MCF 10A (cell line): ENCODE measurements at regions not wholly inside any gene's neighbourhood (a gene's known extent, or its start where the extent isn't known, plus 50 kb on each side); places are given as distances from the start of the nearest gene placed in this dataset.

Experiments used
- BruUV-seq: library from RNA; stranded (reverse); fragments of 400-500 nt; replicated peaks from 2 replicates; lab custom pipeline; 2021; lab: Mats Ljungman, UMichigan
- CTCF ChIA-PET: fragments of 300-600 bp; sonication (Branson Sonifier 250); formaldehyde crosslinking; extraction: SDS; loops from one replicate; lab custom pipeline; 2021; ENCODE audit warnings: antibody characterized with exemption, inconsistent platforms; lab: Yijun Ruan, JAX
- POLR2A ChIA-PET: fragments of 300-600, 350-650 bp; sonication (Branson Sonifier 250); formaldehyde crosslinking; extraction: SDS; loops from one replicate; lab custom pipeline; 2020; ENCODE audit warnings: antibody characterized with exemption, inconsistent platforms; lab: Yijun Ruan, JAX
- DNase-seq: peaks from one replicate; pipeline ENCODE4 v3.0.0-alpha.2; 2018; ENCODE audit not compliant: unreplicated experiment
- H3K27ac Mint-ChIP-seq: one replicate; pipeline ENCODE4 v1.8.0; 2022; ENCODE audit warnings: mild to moderate bottlenecking, low read depth, mixed read lengths; ENCODE audit not compliant: unreplicated experiment
- H3K27me3 Mint-ChIP-seq: one replicate; pipeline ENCODE4 v1.8.0; 2022; ENCODE audit warnings: mixed read lengths; ENCODE audit not compliant: insufficient read depth, unreplicated experiment
- H3K36me3 Mint-ChIP-seq: one replicate; pipeline ENCODE4 v1.8.0; 2022; ENCODE audit warnings: mild to moderate bottlenecking, moderate library complexity, mixed read lengths; ENCODE audit not compliant: insufficient read depth, unreplicated experiment
- H3K4me1 Mint-ChIP-seq: one replicate; pipeline ENCODE4 v1.8.0; 2022; ENCODE audit warnings: mixed read lengths; ENCODE audit not compliant: insufficient read depth, unreplicated experiment
- H3K4me3 Mint-ChIP-seq: one replicate; pipeline ENCODE4 v1.8.0; 2022; ENCODE audit warnings: mild to moderate bottlenecking, moderate library complexity, mixed read lengths; ENCODE audit not compliant: unreplicated experiment
- H3K9me3 Mint-ChIP-seq: one replicate; pipeline ENCODE4 v1.8.0; 2022; ENCODE audit warnings: mixed read lengths; ENCODE audit not compliant: unreplicated experiment
- intact Hi-C: fragments of 100-400 bp; cut with micrococcal nuclease; formaldehyde crosslinking; loops from 2 replicates; pipeline ENCODE4 v1.14.1; 2022
- TF ChIP-seq, protein P1 (sequence below): fragments of 200-600 bp; IDR thresholded peaks from one replicate; pipeline ENCODE4 v1.8.0; 2022; ENCODE audit warnings: antibody characterized with exemption, mild to moderate bottlenecking; ENCODE audit not compliant: unreplicated experiment

DNA sequence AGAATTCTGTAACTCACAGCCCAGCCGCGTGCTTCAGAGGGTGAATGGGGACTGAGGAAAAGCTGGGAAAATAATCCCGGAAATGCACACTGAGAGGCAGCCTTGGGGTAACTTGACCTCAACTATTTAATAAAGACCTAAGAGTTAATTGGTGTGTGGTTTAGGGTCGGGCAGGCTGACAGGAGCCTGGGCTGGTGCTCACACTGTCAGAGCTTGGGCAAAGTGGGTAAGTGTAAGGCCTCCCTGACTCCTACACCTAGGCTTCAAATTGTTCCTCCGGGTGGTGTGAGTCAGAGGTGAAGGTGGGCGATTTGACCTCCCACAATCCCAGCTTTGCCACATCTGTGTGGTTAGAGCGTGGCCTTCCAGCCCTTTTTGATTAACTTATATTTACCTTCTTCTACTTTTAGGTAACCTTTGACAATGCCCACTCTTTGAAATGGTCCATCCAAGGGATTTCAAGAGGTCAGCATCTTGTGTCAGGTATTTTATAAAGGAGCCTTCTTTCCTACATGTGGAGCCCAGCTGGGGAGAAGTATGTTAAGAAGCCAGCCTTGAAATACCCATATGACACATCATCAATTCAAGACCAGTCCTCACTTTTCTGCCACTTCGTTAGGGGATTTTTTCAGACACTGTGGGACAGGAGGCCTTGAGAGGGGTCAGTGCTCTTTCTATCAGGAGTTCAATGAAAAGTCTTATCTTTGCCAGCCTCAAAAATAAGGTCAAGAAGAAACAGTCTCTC, 114.2 kb downstream of the NUFIP1 start:
- no peaks in the 10 kb centered on the region for H3K36me3 Mint-ChIP-seq
- ChIA-PET CTCF (no interaction called here), POLR2A (no interaction called here)
- H3K27me3 Mint-ChIP-seq: no peaks in the 10 kb centered on the region
- intact Hi-C loops: no loop called here
- no peak for DNase-seq
- H3K27ac Mint-ChIP-seq: no peak overlapping the region
- TF ChIP-seq, protein P1, sequence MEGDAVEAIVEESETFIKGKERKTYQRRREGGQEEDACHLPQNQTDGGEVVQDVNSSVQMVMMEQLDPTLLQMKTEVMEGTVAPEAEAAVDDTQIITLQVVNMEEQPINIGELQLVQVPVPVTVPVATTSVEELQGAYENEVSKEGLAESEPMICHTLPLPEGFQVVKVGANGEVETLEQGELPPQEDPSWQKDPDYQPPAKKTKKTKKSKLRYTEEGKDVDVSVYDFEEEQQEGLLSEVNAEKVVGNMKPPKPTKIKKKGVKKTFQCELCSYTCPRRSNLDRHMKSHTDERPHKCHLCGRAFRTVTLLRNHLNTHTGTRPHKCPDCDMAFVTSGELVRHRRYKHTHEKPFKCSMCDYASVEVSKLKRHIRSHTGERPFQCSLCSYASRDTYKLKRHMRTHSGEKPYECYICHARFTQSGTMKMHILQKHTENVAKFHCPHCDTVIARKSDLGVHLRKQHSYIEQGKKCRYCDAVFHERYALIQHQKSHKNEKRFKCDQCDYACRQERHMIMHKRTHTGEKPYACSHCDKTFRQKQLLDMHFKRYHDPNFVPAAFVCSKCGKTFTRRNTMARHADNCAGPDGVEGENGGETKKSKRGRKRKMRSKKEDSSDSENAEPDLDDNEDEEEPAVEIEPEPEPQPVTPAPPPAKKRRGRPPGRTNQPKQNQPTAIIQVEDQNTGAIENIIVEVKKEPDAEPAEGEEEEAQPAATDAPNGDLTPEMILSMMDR: no peak
- H3K4me1 Mint-ChIP-seq: peaks cover 13% of the 10 kb centered on the region
- no peaks in the 10 kb centered on the region for H3K9me3 Mint-ChIP-seq
- no peak overlapping the region for H3K4me3 Mint-ChIP-seq
- no TSS peak for BruUV-seq

DNA sequence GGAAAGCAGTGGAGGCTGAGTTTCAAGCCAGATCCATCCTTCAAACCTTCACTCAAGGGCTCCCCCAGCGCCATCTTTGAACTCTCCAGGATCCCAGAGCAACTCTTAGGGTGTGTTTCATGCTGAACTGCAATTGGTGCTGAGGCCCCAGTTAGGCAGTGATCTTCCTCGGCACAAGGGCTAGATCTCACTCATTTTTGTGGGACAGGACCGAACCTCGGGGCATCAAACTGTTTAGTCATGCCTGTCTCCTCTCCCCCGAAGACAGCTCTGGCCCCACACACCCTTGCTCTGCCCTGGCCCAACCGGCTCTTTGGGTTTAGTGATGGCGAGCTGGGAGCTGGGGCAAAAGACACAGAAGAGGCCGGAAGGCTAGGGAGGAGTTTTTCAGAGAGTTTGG, 115.1 kb downstream of the NUFIP1 start:
- Mint-ChIP-seq H3K27me3 (no peaks in the 10 kb centered on the region), H3K27ac (no peak overlapping the region), H3K4me3 (no peak overlapping the region), H3K4me1 (peaks cover 14% of the 10 kb centered on the region), H3K9me3 (no peaks in the 10 kb centered on the region), H3K36me3 (no peaks in the 10 kb centered on the region)
- no peak for DNase-seq
- TF ChIP-seq, protein P1: no peak
- intact Hi-C loops: no loop called here
- CTCF ChIA-PET: no interaction called here
- POLR2A ChIA-PET: no interaction called here
- no TSS peak for BruUV-seq

DNA sequence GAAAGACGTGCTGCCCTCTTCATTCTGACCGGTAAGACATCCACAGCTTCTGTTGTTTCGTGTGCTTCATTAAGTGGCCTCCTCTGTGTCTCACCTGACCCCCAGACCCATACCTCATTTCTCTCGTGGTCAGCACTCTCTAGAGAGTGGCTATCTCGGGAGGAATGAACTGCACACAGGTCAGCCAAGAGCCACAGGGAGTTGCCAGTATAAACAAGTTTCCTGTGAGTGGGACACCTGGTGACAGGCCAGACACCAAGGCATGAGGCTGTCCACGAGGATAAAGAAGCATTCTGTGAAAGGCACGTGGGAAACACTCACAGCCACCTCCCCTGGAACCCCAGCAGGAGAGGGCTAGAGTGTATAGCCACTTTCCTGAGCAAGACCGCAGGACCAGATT, 115.8 kb downstream of the NUFIP1 start:
- no peak for DNase-seq
- Mint-ChIP-seq H3K27me3 (no peaks in the 10 kb centered on the region), H3K4me1 (peaks cover 19% of the 10 kb centered on the region), H3K4me3 (no peak overlapping the region), H3K9me3 (no peaks in the 10 kb centered on the region), H3K27ac (no peak overlapping the region), H3K36me3 (no peaks in the 10 kb centered on the region)
- no TSS peak for BruUV-seq
- ChIA-PET CTCF (no interaction called here), POLR2A (interaction anchor here (0.7 to 2.0 kb wide), 2 partner anchors 14 to 1059 kb away, joined by 3 to 5 read pairs; no protein-coding TSS in a partner anchor)
- intact Hi-C loops: no loop called here
- TF ChIP-seq, protein P1: no peak

DNA sequence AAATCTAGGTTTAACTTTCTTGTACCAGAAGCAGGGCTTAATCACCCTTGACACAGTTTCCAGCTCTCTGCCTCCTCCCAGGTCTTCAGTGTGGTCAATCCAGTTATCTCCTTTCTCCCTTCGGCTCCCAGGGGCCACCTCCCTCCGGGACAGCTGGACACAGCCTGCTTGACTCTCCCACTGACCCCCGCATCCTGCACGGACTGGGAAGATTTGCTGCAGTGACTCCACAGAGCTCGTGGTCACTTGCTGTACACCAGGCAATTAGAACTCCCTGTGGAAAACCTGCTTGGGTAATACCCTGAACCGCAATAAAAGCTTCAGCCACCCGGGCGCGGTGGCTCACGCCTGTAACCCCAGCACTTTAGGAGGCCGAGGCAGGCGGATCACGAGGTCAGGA, 116.5 kb downstream of the NUFIP1 start:
- H3K4me3 Mint-ChIP-seq: no peak overlapping the region
- no peak overlapping the region for H3K27ac Mint-ChIP-seq
- peaks cover 19% of the 10 kb centered on the region for H3K4me1 Mint-ChIP-seq
- DNase-seq: no peak
- CTCF ChIA-PET: no interaction called here
- no TSS peak for BruUV-seq
- POLR2A ChIA-PET: interaction anchor here (2.0 kb wide), 1 partner anchor 15 kb away, joined by 5 read pairs; no protein-coding TSS in a partner anchor
- intact Hi-C loops: no loop called here
- TF ChIP-seq, protein P1: no peak
- H3K27me3 Mint-ChIP-seq: no peaks in the 10 kb centered on the region
- no peaks in the 10 kb centered on the region for H3K9me3 Mint-ChIP-seq
- no peaks in the 10 kb centered on the region for H3K36me3 Mint-ChIP-seq
